ENCODE measurements at regions not wholly inside any gene's neighbourhood (a gene's known extent, or its start where the extent isn't known, plus 50 kb on each side); places are given as distances from the start of the nearest gene placed in this dataset.

GRCh38 chr6:141316236-141316635, 816.5 kb upstream of the GJE1 start:
- 91 to 92% methylated on average over 5 of the region's 5 CpGs for WGBS, 2 donors
- Histone ChIP-seq H3K4me3 (no peak overlapping the region), H3K27me3 (no peaks in the 10 kb centered on the region), H3K4me1 (no peaks in the 10 kb centered on the region), H3K36me3 (ENCODE audit: low read depth, missing control alignments) (no peaks in the 10 kb centered on the region), H3K27ac (no peak overlapping the region), H3K9me3 (no peaks in the 10 kb centered on the region)
- TF ChIP-seq, protein P1, sequence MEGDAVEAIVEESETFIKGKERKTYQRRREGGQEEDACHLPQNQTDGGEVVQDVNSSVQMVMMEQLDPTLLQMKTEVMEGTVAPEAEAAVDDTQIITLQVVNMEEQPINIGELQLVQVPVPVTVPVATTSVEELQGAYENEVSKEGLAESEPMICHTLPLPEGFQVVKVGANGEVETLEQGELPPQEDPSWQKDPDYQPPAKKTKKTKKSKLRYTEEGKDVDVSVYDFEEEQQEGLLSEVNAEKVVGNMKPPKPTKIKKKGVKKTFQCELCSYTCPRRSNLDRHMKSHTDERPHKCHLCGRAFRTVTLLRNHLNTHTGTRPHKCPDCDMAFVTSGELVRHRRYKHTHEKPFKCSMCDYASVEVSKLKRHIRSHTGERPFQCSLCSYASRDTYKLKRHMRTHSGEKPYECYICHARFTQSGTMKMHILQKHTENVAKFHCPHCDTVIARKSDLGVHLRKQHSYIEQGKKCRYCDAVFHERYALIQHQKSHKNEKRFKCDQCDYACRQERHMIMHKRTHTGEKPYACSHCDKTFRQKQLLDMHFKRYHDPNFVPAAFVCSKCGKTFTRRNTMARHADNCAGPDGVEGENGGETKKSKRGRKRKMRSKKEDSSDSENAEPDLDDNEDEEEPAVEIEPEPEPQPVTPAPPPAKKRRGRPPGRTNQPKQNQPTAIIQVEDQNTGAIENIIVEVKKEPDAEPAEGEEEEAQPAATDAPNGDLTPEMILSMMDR (IDR thresholded peaks at IDR 0.05) = no peak
- no peak for TF ChIP-seq POLR2A (IDR thresholded peaks at IDR 0.05)
- intact Hi-C loops (cut with DNase I; ENCODE audit: low total_unique reads) = no loop called here
- DNase-seq = no peak

- no peaks in the 10 kb centered on the region for H3K27me3 ChIP-seq
Measured at GRCh38 chr6:141313986-141314385, 818.7 kb upstream of the GJE1 start.

GRCh38 chr6:141309295-141309694, 823.4 kb upstream of the GJE1 start:
- TF ChIP-seq, protein P1 (IDR thresholded peaks at IDR 0.05) = no peak
- no peak for TF ChIP-seq POLR2A (IDR thresholded peaks at IDR 0.05)
- Histone ChIP-seq H3K27me3 (no peaks in the 10 kb centered on the region), H3K36me3 (ENCODE audit: low read depth, missing control alignments) (no peaks in the 10 kb centered on the region), H3K9me3 (no peaks in the 10 kb centered on the region), H3K4me3 (no peak overlapping the region), H3K4me1 (no peaks in the 10 kb centered on the region), H3K27ac (no peak overlapping the region)
- intact Hi-C loops (cut with DNase I; ENCODE audit: low total_unique reads) = no loop called here
- DNase-seq = no peak

More at GRCh38 chr6:141313986-141314385, 818.7 kb upstream of the GJE1 start:
- no peak for DNase-seq
- 58 to 89% methylated on average over 1 of the region's 1 CpG for WGBS, 2 donors
- intact Hi-C loops (cut with DNase I; ENCODE audit: low total_unique reads) = no loop called here
- H3K36me3 ChIP-seq (ENCODE audit: low read depth, missing control alignments) = no peaks in the 10 kb centered on the region
- no peak overlapping the region for H3K4me3 ChIP-seq
- no peaks in the 10 kb centered on the region for H3K9me3 ChIP-seq
- no peak overlapping the region for H3K27ac ChIP-seq
- TF ChIP-seq POLR2A (IDR thresholded peaks at IDR 0.05) = no peak
- TF ChIP-seq, protein P1 (IDR thresholded peaks at IDR 0.05) = no peak
- H3K4me1 ChIP-seq = no peaks in the 10 kb centered on the region

DNA sequence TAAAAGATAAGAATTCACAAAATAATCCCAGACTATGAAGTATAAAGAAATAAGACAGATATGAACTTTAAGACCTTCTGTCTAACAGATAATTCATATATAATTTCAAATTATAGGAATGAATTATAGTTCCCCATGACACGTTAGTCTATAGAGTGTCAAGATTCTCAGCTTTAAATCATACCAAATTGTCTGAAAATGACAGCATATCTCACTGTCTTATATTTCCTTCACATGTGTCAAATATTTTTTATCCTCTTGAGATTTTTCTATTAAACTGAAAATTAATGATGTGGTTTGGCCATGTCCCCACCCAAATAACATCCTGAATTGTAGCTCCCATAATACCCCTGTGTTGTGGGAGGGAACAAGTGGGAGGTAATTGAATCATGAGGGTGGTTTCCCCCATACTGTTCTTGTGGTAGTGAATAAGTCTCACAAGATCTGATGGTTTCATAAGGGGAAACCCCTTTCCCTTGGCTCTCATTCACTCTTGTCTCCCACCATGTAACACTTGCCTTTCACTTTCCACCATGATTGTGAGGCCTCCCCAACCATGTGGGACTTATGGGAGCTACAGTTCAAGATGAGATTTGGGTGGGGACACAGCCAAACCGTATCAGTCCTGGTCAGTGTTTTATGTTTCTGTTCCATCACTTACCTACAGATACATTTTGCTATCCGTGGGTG, 825.3 kb upstream of the GJE1 start:
- 91% methylated on average over 3 of the region's 3 CpGs for WGBS, 2 donors
- Histone ChIP-seq H3K36me3 (ENCODE audit: low read depth, missing control alignments) (no peaks in the 10 kb centered on the region), H3K9me3 (no peaks in the 10 kb centered on the region), H3K27me3 (no peaks in the 10 kb centered on the region), H3K4me3 (no peak overlapping the region), H3K27ac (no peak overlapping the region), H3K4me1 (no peaks in the 10 kb centered on the region)
- no peak for DNase-seq
- no peak for TF ChIP-seq POLR2A (IDR thresholded peaks at IDR 0.05)
- TF ChIP-seq, protein P1 (IDR thresholded peaks at IDR 0.05) = no peak
- intact Hi-C loops (cut with DNase I; ENCODE audit: low total_unique reads) = no loop called here

DNA sequence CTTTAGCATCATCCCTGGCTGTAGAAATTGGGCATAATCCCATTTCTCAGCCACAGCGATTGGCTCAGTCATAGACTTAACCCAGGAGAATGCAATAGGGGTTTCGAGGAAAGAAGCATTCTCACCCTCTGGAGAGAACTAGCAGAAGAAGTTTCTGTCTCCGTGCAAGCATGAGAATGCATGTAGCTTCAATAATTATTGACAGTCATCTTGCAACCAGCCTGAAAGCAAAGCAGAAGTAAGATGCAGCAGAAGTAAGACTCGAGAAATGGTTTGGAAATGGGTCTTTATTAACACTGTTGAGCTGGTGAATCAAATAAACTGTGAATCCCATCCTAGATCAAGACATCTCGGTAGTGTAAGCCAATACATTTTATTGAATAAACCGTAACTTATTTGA, 828.8 kb upstream of the GJE1 start:
- intact Hi-C loops (cut with DNase I; ENCODE audit: low total_unique reads) = no loop called here
- no peak overlapping the region for H3K4me3 ChIP-seq
- no peaks in the 10 kb centered on the region for H3K27me3 ChIP-seq
- no peak for TF ChIP-seq POLR2A (IDR thresholded peaks at IDR 0.05)
- TF ChIP-seq, protein P1 (IDR thresholded peaks at IDR 0.05) = no peak
- DNase-seq = no peak
- H3K9me3 ChIP-seq = no peaks in the 10 kb centered on the region
- no peak overlapping the region for H3K27ac ChIP-seq
- 46 to 75% methylated on average over 6 of the region's 6 CpGs for WGBS, 2 donors
- H3K4me1 ChIP-seq = no peaks in the 10 kb centered on the region
- no peaks in the 10 kb centered on the region for H3K36me3 ChIP-seq (ENCODE audit: low read depth, missing control alignments)
